IMR-90 (cell line): ENCODE measurements at regions not wholly inside any gene's neighbourhood (a gene's known extent, or its start where the extent isn't known, plus 50 kb on each side); places are given as distances from the start of the nearest gene placed in this dataset.

ENCODE experiments used
- ATAC-seq: fragments of 200-7000 bp; cut with Tn5 transposase; 2 replicates; pipeline ENCODE4 v1.9.1; 2020; ENCODE audit warnings: low read depth, mild to moderate bottlenecking, moderate library complexity
- BruUV-seq: library from RNA; stranded (reverse); fragments of 400-500 nt; replicated peaks from 2 replicates; lab custom pipeline; 2021; lab: Mats Ljungman, UMichigan
- CTCF ChIA-PET: fragments of 300-600 bp; formaldehyde crosslinking; extraction: SDS; loops from one replicate; lab custom pipeline; 2021; ENCODE audit warnings: antibody characterized with exemption; lab: Yijun Ruan, JAX
- POLR2A ChIA-PET: fragments of 300-600 bp; sonication (Branson Sonifier 250); formaldehyde crosslinking; loops from one replicate; lab custom pipeline; 2022; ENCODE audit warnings: antibody characterized with exemption; ENCODE audit not compliant: unreplicated experiment; lab: Charles Lee
- DNase-seq: peaks from one replicate; pipeline ENCODE4 v3.0.0; 2013
- H2AFZ ChIP-seq: replicated peaks from 2 replicates; pipeline ENCODE3; 2013; ENCODE audit warnings: low read length, mild to moderate bottlenecking; ENCODE audit not compliant: poor library complexity
- H2AK5ac ChIP-seq: 2 replicates; pipeline ENCODE4 v1.6.1; 2013; ENCODE audit warnings: low read depth, low read length, inconsistent platforms
- H2AK9ac ChIP-seq: replicated peaks from 2 replicates; pipeline ENCODE3; 2013; ENCODE audit warnings: mild to moderate bottlenecking, low read depth, low read length, moderate library complexity; ENCODE audit not compliant: poor library complexity
- H2BK120ac ChIP-seq: 2 replicates; pipeline ENCODE4 v1.6.1; 2013; ENCODE audit warnings: low read depth, low read length, inconsistent platforms
- H2BK15ac ChIP-seq: 3 replicates; pipeline ENCODE4 v1.6.1; 2013; ENCODE audit warnings: low read depth, low read length, inconsistent platforms
- H2BK20ac ChIP-seq: 2 replicates; pipeline ENCODE4 v1.6.1; 2013; ENCODE audit warnings: low read depth, mild to moderate bottlenecking, inconsistent platforms, low read length, moderate library complexity
- H2BK5ac ChIP-seq: 2 replicates; pipeline ENCODE4 v1.6.1; 2013; ENCODE audit warnings: mild to moderate bottlenecking, low read depth, low read length, inconsistent platforms; ENCODE audit not compliant: poor library complexity, severe bottlenecking
- H3K14ac ChIP-seq: replicated peaks from 2 replicates; pipeline ENCODE4 v1.6.1; 2013; ENCODE audit warnings: low read depth, low read length, inconsistent platforms
- H3K18ac ChIP-seq: 2 replicates; pipeline ENCODE4 v1.6.1; 2013; ENCODE audit warnings: low read depth, low read length, control low read depth
- H3K23ac ChIP-seq: 2 replicates; pipeline ENCODE4 v1.6.1; 2013; ENCODE audit warnings: low read depth, low read length, inconsistent platforms
- H3K27ac ChIP-seq: 2 replicates; pipeline ENCODE4 v1.5.1; 2013; ENCODE audit warnings: mild to moderate bottlenecking, control low read depth, low read length; ENCODE audit not compliant: insufficient read depth
- H3K27me3 ChIP-seq: 2 replicates; pipeline ENCODE4 v1.6.1; 2013; ENCODE audit warnings: low read length; ENCODE audit not compliant: control insufficient read depth, insufficient read depth
- H3K36me3 ChIP-seq: 2 replicates; pipeline ENCODE4 v1.6.1; 2013; ENCODE audit warnings: low read length, mixed read lengths; ENCODE audit not compliant: control insufficient read depth, insufficient read depth
- H3K4ac ChIP-seq: 2 replicates; pipeline ENCODE4 v1.6.1; 2013; ENCODE audit warnings: low read depth, low read length, inconsistent platforms
- H3K4me1 ChIP-seq: 2 replicates; pipeline ENCODE4 v1.6.1; 2013; ENCODE audit warnings: low read length, mixed read lengths; ENCODE audit not compliant: control insufficient read depth, insufficient read depth
- H3K4me2 ChIP-seq: 2 replicates; pipeline ENCODE4 v1.6.1; 2013; ENCODE audit warnings: low read depth, mild to moderate bottlenecking, control low read depth, low read length, moderate library complexity
- H3K4me3 ChIP-seq: 2 replicates; pipeline ENCODE4 v1.5.1; 2013; ENCODE audit warnings: low read depth, mild to moderate bottlenecking, control low read depth, low read length, moderate library complexity; ENCODE audit not compliant: insufficient read depth
- H3K56ac ChIP-seq: 2 replicates; pipeline ENCODE4 v1.6.1; 2013; ENCODE audit warnings: low read length, inconsistent platforms; ENCODE audit not compliant: insufficient read depth; ENCODE audit errors: extremely low read depth
- H3K79me1 ChIP-seq, 2 experiments: 2 replicates each; pipeline ENCODE4 v1.6.1; 2013; ENCODE audit warnings: low read length in 2 of 2, inconsistent platforms in 1 of 2, low read depth in 1 of 2
- H3K9ac ChIP-seq: 2 replicates; pipeline ENCODE4 v1.6.1; 2013; ENCODE audit warnings: low read depth, low read length, control low read depth
- H3K9me1 ChIP-seq: 2 replicates; pipeline ENCODE4 v1.6.1; 2013; ENCODE audit warnings: low read length, inconsistent platforms; ENCODE audit not compliant: insufficient read depth
- H3K9me3 ChIP-seq: 2 replicates; pipeline ENCODE4 v1.6.1; 2013; ENCODE audit warnings: low read length; ENCODE audit not compliant: control insufficient read depth, insufficient read depth
- H4K20me1 ChIP-seq: 2 replicates; pipeline ENCODE4 v1.6.1; 2013; ENCODE audit warnings: low read length, inconsistent platforms; ENCODE audit not compliant: insufficient read depth
- H4K5ac ChIP-seq: 2 replicates; pipeline ENCODE4 v1.6.1; 2013; ENCODE audit warnings: mild to moderate bottlenecking, low read depth, low read length, control low read depth
- H4K8ac ChIP-seq, 2 experiments: 2 replicates each; pipeline ENCODE4 v1.6.1; 2013; ENCODE audit warnings: low read depth in 2 of 2, low read length in 2 of 2, control low read depth in 1 of 2, inconsistent platforms in 1 of 2
- H4K91ac ChIP-seq: 2 replicates; pipeline ENCODE4 v1.6.1; 2013; ENCODE audit warnings: low read depth, low read length, inconsistent platforms; ENCODE audit not compliant: insufficient read depth
- BHLHE40 ChIP-seq: fragments of 150-350 bp; IDR thresholded peaks from 2 replicates; pipeline ENCODE4 v1.6.1; 2016; ENCODE audit warnings: mild to moderate bottlenecking, low read depth, low read length
- CHD1 ChIP-seq: IDR thresholded peaks from 2 replicates; pipeline ENCODE4 v1.6.1; 2012; ENCODE audit warnings: low read depth, low read length, improper control_type of control experiment
- RFX5 ChIP-seq: IDR thresholded peaks from 2 replicates; pipeline ENCODE4 v1.8.0; 2012; ENCODE audit warnings: low read depth, mild to moderate bottlenecking, low read length, moderate library complexity
- WGBS, 2 experiments: methylation state at CpG; one replicate each; pipeline versions ENCODE4 v1.1.5 to v1.1.7; 2013; ENCODE audit warnings: missing lambda C conversion rate in 2 of 2; ENCODE audit not compliant: insufficient read length in 1 of 2; ENCODE audit errors: extremely low coverage in 2 of 2; 5-methylcytosine and 5-hydroxymethylcytosine counted together
- dilution Hi-C: fragments of 300-500 bp; cut with HindIII; formaldehyde crosslinking; loops from one replicate; pipeline ENCODE4 v1.14.3; 2018; ENCODE audit warnings: low sequenced_read_pairs; ENCODE audit not compliant: unreplicated experiment
- in situ Hi-C: fragments of 300-500 bp; cut with MboI; formaldehyde crosslinking; loops from 3 replicates; pipeline ENCODE4 v1.14.3; 2019; ENCODE audit warnings: low sequenced_read_pairs, inconsistent platforms, mixed read lengths
- intact Hi-C: fragments of 100-400 bp; cut with micrococcal nuclease; formaldehyde crosslinking; loops from 2 replicates; pipeline ENCODE4 v1.10.0; 2022

DNA sequence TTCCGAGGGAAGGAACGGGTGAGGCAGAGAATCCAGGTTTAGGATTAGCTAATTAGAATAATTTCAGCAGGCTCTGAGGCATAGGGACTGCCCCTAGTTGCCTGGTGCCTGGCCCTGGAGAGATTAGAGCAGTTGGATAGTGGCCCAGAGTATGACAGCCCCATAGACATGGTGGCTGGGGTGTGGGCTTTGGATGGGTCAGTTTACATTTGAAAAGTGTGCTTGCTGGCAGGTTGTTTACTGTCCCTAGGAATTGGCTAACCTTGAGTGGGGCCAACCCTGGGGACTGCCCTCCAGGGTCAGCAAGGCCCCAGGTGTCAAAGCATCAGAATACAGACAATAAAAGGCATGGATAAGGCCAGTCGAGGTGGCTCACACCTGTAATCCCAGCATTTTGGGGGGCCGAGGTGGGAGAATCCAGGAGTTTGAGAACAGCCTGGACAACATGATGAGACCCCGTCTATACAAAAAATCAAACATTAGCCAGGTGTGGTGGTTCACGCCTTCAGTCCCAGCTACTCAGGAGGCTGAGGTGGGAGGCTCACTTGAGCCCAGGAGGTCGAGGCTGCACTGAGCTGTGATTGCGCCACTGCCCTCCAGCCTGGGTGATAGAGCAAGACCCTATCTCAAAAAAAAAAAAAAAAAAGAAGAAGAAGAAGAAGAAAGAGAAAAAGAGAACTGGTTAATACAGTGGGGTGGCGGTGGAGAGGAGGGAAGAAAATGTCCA, 182.3 kb upstream of the PWP1 start:
- ChIA-PET POLR2A (no interaction called here), CTCF (no interaction called here)
- H3K36me3 ChIP-seq, result no peaks in the 10 kb centered on the region
- H4K5ac ChIP-seq, result no peak overlapping the region
- H4K20me1 ChIP-seq, result no peaks in the 10 kb centered on the region
- H3K79me1 ChIP-seq, result no peaks in the 10 kb centered on the region
- no peak for DNase-seq
- no peaks in the 10 kb centered on the region for H3K4me1 ChIP-seq
- no peak overlapping the region for H2AK9ac ChIP-seq
- no peak overlapping the region for H3K14ac ChIP-seq
- no peaks in the 10 kb centered on the region; the same call in 1 of the 2 replicates for H3K27me3 ChIP-seq
- no peak overlapping the region for H2AFZ ChIP-seq
- H2BK120ac ChIP-seq, result no peak overlapping the region
- TF ChIP-seq RFX5, result no peak
- TF ChIP-seq BHLHE40, result no peak
- TF ChIP-seq CHD1, result no peak
- no peak overlapping the region for H3K4ac ChIP-seq
- no peak overlapping the region for H2BK20ac ChIP-seq
- no peak overlapping the region for H3K23ac ChIP-seq
- no peak overlapping the region for H4K8ac ChIP-seq
- H3K4me3 ChIP-seq, result no peak overlapping the region
- H4K91ac ChIP-seq, result no peak overlapping the region
- H2AK5ac ChIP-seq, result no peak overlapping the region
- H3K27ac ChIP-seq, result no peak overlapping the region
- ATAC-seq, result no peak
- BruUV-seq, result no TSS peak
- dilution Hi-C loops (no loop called here), in situ Hi-C loops (no loop called here), intact Hi-C loops (no loop called here)
- H3K9ac ChIP-seq, result no peak overlapping the region
- H3K56ac ChIP-seq, result no peak overlapping the region
- H2BK5ac ChIP-seq, result no peak overlapping the region
- no peaks in the 10 kb centered on the region for H3K9me1 ChIP-seq
- no peak overlapping the region for H3K18ac ChIP-seq
- H3K9me3 ChIP-seq, result peaks cover 2% of the 10 kb centered on the region; the same call in 1 of the 2 replicates
- 54% methylated on average over 2 of the region's 9 CpGs; no CpG with 5 or more reads in 1 of the 2 experiments for WGBS, 2 experiments
- no peak overlapping the region for H2BK15ac ChIP-seq
- no peak overlapping the region for H3K4me2 ChIP-seq
